GM21737 (cell line): ENCODE measurements at regions not wholly inside any gene's neighbourhood (a gene's known extent, or its start where the extent isn't known, plus 50 kb on each side); places are given as distances from the start of the nearest gene placed in this dataset.

Source experiments
- ATAC-seq: cut with Tn5 transposase; IDR thresholded peaks from one replicate; pipeline ENCODE4 v1.9.1; 2021; ENCODE audit warnings: mild to moderate bottlenecking, moderate library complexity; ENCODE audit not compliant: unreplicated experiment

DNA sequence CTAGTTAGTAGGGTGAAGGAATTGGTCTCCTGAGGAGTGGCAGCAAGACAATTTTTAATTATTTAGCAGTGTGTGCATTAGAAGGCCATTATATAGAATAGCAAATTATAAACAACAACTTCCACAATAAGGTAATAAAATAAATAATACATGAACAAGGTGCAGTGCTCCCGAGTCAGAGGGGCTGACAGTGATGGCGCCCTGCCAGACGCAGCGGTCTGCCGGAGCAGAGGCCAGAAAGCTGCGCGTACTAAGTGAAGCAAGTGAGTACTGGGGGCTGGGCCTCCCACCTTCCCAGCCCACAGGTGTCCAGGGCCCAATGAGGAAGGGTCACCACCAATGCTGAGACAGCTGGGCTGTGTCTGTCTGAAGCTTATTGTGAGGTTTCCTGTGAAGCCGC lies 72.0 kb upstream of the VRK1 start:
- no peak for ATAC-seq

DNA sequence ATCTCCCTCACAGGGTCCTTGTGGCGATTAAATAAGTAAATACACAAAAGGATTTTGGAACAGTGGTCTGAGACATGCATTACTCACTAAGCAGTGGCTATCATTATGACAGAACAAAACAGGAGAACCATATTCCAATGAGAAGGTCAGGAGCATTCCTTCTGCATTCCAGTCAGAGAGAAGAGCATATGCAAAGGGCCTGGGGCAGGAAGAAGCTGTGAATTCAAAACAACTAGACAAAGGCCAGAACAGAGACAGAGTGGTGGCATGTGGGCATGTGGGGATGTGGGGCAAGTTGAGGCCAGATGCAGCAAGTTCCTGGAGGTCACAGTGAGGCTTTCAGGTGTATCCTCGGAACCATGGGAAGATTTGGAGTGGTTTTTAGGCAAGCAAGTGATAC lies 70.1 kb upstream of the VRK1 start:
- ATAC-seq, result no peak

DNA sequence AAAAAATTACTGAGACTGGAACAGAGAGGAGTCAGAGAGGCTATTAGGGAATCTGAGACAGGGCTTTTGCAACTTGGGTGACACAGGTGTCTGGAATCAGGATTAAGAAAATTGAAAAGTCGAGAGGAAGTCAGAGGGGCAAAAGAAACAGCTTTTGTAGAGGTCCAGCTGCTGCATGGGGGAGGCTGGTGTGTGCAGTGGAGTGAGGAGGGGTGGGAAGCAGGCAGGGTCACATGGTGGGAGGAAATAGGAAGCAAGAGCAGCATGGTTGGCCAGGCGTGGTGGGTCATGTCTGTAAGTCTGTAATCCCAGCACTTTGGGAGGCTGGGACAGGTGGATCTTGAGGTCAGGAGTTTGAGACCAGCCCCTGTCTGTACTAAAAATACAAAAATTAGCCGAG lies 69.7 kb upstream of the VRK1 start:
- no peak for ATAC-seq

DNA sequence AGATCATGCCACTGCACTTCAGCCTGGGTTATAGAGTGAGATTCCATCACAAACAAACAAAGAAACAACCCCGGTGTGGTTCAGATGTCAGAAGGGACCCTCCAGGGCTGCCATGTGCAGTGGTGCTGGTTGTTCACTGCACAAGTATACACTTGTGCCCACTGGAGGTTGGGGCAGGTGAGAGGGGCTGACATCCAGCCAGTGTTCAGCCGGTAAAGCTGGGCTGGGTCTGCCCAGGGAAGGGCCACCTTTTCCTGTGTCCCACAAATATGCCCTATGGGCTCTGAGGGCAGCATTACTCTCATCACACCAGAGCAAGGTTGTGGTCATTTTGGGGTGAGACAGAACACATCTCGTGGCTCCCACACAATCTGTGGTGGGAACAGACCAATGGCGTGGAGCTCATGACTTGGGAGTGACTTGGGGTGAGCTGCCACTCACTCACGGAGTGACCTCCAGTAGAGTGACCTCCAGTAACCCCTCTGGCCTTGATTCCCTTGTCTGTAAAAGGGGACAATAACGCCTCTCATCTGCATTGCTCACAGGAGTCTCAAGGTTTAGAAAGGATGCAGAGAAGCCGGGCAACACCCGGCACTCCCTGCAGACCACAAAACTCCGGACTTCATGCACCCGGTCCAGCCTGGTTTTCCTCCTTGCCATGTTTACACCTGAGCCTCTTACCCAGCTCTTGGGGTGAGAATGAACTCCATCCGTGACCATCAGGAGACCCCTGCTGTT lies 69.0 kb upstream of the VRK1 start:
- ATAC-seq, result no peak

DNA sequence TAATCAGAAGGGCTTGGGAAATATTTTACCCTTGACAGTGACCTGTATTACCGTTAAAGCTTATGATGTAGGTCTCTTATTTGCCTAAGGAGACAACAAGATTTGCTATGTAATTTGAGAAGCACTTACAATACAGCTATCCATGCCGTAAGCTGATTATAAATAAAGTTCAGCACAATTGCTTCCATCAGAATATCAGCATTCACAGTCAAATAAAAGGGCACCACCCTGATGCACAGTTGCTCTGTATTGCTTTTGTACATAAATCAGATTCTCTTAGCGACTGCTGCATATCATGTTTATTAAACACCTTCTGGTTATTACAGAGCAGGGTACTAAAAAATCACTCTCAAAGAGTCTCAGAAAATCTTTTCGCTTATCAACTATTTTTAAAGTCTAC lies 67.3 kb upstream of the VRK1 start:
- ATAC-seq, result no peak

DNA sequence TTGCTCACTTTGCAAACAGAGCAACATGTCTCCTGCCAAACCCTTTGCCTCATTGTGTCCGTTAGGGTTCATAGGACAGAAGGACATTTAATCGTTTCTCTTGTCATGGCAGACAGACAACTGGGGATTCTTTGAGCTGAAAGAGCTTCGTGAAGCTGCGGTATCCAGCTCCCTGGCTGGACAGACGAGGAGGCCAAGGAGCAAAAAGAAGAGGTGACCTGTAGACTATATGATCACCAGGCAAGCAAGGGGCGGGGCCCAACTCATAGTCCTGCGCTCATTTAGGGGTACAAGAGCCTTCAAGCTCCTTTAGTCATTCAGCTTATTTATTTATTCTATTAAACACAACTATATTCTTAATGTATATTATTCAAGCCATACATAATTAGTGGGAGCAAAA lies 66.8 kb upstream of the VRK1 start:
- ATAC-seq, result no peak

DNA sequence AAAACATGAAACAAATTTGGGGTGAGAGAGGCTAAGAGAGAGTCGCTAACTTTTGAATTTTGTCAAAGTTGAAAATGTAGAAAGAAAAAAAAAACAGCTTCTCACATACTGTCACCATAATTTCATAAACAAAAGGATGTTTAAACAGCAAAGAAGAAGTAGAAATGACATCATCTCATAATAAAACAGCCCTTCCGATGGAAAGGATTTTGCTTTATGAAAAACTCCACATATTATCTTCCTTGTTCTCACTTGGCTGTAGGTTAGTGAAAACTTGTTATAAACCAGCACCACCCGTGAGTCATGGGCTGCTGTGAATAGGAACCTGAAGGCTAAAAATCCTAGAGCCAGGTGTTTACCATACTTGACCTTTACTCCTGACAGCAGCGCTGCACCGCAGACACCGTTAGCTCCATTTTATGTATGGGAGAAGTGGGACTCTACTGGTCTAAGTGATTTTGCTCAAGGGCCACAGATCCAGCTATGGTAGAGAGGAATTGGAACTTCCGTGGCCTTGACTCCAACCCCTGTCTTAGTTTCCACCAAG lies 63.0 kb upstream of the VRK1 start:
- no peak for ATAC-seq

DNA sequence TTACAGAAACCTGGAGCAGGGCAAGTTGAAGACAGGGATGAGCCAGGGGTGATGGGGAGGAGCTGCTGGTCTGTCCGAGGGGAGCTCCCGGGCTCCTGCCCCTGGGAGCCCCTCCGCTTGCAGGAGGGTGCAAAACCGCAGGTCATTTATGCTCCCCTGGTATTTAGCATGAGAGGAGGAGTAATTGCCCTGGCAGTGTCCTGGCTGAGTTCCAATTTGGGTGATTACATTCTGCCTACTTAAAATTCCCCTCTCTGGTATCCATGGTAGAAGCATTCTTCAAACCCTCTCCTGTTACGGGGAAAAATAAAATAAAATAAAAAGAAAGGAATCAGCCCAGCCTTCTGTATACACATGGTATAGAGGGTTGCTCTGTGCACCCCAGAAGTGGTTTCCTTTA lies 61.7 kb upstream of the VRK1 start:
- no peak for ATAC-seq

DNA sequence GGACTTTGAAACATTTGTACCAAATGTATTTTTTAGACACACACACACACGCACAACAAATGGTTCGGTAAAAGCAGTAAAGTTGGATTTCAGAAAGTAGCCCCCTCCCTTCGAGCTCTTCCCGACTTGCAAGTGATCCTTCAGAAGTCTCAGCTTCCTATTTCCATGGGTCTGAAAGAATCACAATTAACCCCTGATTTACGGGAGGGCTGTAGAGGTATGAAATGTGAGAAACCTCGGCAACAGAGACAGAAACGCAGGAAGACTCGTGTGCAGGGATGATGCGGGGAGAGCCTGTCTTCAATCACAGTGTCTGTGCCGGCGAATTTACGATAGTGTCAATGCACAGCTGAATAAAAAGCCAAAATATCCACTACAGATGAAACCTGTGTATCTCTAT lies 60.7 kb upstream of the VRK1 start:
- no peak for ATAC-seq

GRCh38 chr14:96737881-96738280 lies 59.3 kb upstream of the VRK1 start:
- no peak for ATAC-seq

DNA sequence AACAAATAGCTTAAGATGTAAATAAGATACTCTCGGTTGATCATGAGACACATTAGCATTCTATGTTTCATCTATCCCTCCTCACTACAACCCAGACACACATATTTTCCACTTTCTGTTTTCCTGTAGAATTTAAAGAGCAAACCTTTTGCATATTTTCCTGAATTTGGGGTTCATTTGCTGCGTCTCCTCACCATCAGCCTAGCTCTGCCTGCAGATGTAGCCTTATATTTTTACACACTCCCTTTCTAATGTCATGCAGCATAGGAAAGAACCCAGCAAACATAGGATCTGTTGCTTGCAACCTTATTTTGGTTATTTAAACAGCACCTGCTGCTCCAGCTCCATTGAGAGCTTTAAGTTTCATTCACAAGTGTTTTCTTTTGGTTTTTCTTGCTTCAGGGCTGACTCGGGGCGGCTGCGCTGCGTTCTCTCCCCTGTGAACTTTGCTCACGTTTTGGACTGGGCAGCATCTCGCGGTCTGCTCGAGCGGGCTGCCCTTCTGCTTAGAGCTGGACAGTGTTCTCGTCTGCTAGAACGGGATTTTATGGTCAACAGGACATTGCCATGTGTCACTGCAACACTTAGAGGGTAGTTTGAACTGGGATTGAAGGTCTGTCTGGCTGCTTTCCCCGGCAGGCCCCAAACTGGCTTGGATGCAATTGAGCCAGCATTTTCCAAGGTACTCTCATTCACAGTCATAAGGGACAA lies 57.8 kb upstream of the VRK1 start:
- ATAC-seq, result no peak

DNA sequence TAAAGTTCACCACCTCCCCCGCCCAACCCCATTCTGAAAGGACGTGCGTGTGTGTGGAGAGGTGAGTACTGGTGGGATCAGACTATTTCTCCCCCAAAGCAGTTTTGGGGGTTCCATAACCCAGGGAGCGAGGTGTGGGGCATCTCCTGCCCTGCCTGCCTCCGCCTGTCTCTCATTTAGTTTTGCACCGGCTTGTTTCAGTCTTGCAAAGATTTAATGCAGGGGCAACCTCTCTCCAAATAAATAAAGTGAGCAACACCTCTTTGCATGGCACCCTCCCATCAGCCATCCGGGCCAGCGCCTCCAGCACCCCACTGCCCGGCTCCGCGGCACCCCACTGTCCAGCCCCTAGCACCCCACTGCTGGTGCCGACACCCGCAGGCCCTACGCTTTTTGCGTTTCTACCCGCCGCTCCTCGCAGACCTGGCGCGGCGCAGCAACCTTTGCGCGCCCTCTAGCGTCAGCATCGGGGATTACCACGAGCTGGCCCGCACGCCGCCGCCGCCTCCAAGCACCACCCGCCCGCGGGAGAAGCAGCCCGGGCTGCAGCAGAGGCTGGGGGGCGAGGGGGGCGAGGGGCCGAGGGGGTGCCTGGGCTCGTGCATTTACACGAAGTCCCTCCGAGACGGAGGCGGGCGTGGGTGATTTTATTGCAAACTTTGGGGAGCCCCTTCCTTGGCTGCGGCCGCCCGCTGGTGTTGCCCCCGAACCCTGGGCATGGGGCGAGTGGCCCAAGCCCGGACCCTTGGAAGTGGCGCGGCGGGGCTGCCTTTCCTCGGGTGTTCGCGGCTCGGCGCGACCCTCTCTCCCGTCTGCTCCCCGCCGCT lies 55.8 kb upstream of the VRK1 start:
- ATAC-seq, result peak; percentile 80

DNA sequence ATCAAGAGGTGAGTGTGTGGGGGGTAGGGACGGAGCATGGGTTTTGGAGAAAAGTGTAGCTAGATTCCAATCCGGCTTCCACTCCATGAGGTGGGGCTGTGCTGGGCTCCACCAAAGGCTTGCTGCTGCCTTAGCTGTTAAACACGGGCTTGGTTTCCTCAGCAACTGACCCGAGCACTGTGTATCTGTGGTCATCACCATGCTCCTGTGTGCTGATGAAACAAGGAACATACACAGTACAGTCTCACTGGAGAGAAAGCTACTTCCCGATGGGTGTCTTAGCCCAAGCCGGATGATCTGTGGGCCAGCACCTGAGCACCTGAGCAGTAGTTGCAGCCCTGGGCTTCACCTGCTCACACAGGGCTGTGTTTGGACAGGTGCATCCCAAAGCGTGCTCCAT lies 52.9 kb upstream of the VRK1 start:
- ATAC-seq, result no peak

DNA sequence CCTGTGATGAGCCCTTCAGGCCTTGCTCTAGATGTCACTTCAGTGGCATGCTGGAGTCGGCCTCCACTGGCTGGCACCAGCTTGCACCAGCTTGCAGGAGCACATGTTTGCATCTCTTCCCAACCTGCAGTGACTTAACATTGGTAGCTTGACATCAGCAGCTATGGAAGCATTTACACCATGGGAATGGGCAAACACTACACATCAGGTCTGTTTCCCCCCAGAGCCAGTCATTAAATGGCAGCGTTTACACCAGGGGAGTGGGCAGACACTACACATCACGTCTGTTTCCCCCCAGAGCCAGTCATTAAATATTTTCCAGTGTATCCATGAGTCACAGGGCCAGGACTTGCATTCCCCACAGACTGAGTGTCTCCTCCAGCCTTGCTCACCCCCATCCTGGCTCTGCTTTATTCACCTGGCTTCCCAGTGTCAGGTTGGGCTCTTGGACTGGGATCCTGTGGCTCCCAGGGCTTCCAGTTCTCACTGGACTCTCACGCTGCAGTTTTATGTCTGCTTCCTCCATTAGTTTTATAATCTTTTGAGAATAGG lies 51.6 kb upstream of the VRK1 start:
- ATAC-seq, result no peak

DNA sequence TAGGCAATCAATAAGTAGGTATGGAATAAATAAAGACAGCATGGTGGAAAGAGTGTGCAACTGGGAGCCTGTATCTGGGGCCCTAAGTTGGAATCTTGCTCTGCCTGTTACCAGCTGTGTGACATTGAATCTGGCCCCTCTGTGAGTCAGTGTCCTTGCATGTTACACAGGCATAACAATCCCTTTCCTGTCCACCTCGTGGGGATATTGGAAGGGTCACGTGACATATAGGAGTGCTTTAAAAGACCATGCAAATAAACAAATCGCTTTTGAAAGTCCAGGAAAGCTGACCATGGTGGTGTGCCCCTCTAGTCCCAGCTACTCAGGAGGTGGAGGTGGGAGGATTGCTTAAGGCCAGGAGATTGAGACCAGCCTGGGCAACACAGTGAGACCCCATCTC lies 51.1 kb upstream of the VRK1 start:
- no peak for ATAC-seq

- no peak for ATAC-seq
Measured at GRCh38 chr14:96747006-96747405, 50.2 kb upstream of the VRK1 start.
